GM18505 (cell line): ENCODE measurements at regions not wholly inside any gene's neighbourhood (a gene's known extent, or its start where the extent isn't known, plus 50 kb on each side); places are given as distances from the start of the nearest gene placed in this dataset.
"Not testable (repeated sequence)": the region's sequence is repeated elsewhere in the genome, so short reads cannot be mapped to it uniquely, and the experiment has no call there.

Experiments used
- ATAC-seq: cut with Tn5 transposase; IDR thresholded peaks from one replicate; pipeline ENCODE4 v1.9.1; 2021; ENCODE audit not compliant: unreplicated experiment
- POLR2A ChIP-seq: IDR thresholded peaks from 4 replicates; pipeline ENCODE4 v1.6.1; 2011; ENCODE audit warnings: borderline replicate concordance; ENCODE audit not compliant: insufficient read depth, insufficient read length; ENCODE audit errors: extremely low read depth

DNA sequence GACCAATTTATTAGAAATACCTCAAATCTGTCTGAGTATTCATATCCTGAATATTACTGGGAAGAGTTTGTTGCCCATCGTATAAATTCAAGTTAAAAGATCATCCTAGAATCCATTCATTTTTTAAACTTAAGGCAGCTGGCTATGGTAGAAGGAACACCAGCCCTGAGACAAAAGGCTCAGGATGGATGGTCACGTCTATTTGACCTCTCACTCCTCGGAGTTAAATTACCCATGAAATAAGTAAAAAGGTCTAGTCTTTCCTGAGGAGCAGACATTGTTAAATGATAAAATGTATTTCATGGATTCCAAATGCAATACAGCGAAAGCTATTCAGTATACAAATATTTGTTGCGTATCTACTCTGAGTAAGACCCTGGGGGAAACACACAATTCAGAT is 826.0 kb upstream of the LRATD1 start:
- TF ChIP-seq POLR2A, result no peak
- ATAC-seq, result no peak

DNA sequence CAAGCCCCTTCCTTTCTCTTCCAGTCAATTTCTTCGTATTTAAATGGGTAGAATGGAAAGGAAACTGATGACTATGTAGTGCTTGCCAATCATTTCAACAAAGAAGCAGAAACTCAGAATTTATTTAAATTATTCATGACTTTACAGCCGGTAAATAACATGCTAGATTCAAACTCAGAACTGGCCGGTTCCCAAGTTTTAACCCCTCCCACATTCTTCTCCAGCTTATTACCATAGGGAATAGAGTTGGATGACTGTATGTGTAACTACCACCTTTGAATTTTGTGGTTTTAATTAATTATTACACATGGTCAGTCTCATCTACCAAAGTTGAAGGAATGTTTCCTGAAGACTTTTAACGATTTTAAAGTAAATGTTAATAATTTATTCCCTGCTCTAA is 819.3 kb upstream of the LRATD1 start:
- ATAC-seq, result no peak
- no peak for TF ChIP-seq POLR2A

DNA sequence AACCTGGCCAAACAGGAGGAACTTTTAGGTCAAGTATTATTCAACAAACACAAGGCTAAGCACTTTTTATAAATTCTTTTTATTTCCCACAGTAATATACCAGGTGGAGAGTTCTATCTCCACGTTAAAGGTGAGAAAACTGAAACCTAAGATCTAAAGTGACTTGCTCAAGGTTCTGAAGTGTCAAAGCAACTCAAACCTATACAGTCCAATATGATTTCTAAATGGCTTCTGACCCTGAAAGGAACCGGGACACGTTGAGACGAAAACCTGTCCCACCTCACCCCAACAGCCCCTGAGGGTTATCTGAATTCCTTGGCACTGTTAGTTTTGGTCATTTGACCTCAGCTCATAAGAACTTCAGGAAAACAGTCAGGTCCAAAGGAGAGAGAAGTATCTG is 814.5 kb upstream of the LRATD1 start:
- ATAC-seq, result no peak
- TF ChIP-seq POLR2A, result no peak

DNA sequence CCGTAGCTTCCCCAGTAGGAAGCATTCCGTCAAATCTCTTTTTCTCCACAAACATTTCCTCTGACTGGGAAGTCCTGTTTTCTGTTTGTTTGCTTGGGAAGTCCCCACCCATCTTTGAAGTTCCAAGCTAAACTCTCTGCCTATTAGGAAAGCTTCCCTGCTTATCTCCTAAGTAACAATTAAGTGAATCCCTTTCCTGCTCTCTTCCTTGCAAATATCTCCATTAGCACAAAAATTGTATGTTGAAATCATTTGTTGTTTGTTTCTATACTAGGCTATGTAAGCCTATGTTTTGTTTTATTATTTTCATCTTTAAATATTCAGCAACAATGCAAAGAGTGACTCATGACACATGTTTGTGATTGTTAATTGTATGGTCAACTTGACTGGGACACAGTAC is 812.6 kb upstream of the LRATD1 start:
- no peak for ATAC-seq
- no peak for TF ChIP-seq POLR2A

DNA sequence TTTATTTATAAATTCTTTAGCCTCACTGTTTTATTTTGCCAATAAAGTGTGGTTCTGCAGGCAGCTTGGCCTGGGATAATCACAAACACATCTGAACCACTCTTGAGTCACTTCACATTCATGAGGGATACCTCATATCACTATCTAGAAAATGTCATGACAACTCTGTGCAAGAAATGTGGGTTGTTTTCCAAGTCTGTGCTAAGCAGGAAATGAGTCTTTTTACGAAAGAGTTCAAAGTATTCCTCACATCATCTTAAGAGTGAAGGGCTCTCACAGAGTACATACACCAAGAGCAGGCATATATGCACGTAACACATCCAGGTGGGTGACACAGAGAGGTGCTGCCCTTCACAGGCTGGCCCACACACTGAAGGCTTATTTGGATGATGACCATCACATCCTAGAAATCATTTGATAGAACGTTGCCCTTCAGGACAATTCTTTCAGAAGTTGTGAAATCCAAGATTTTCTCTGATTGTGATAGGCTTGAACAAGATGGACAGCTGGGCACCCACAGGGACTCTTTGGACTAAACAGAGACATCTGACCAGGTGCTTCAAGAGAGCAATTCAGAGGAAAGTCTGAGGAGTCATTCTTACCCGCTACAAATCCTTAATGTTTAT is 811.1 kb upstream of the LRATD1 start:
- no peak for ATAC-seq
- no peak for TF ChIP-seq POLR2A

DNA sequence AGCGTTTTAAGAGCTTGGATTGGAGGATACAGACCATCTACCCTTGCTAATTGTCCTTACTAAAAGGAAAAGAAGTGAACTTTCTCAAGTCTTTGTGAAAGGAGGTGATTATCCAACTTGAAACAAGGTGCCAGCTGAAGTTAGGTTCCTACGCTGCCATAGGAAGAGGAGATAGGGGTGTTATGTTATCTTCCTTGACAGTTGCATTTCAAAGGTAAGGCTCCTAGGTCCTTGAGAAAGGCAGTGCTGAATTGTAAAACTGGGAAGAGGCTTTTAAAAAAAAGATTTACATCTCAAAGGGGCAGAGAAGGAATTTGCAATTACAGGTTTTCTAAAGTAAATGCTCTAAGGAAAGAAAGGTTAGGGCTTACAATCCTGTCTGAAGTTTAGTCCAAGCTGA is 810.2 kb upstream of the LRATD1 start:
- ATAC-seq, result no peak
- TF ChIP-seq POLR2A, result no peak

DNA sequence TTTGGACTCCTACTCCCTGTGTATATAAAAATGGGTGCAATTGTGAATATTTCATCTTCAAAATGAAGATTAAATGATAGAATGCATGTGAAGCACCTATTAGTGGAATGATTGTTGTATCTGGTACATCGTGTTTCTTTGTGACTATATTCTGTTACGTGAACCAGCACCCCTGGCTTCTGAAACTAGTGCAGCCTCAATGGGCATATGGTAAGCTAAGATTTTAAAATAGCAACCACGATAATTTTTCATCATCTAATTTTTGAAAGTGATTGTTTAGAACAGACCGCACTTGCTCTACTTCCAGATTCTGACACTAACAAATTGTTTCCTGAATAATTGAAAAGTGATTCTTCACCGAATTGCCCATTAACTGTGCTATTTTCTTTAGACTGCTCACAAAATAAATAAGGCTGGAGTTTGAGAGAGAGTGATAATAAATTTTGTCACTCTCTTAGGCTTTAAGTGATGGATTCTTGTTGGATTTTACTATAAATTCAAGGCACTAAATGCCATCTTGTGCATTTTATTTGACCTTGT is 806.1 kb upstream of the LRATD1 start:
- no peak for TF ChIP-seq POLR2A
- ATAC-seq, result no peak

DNA sequence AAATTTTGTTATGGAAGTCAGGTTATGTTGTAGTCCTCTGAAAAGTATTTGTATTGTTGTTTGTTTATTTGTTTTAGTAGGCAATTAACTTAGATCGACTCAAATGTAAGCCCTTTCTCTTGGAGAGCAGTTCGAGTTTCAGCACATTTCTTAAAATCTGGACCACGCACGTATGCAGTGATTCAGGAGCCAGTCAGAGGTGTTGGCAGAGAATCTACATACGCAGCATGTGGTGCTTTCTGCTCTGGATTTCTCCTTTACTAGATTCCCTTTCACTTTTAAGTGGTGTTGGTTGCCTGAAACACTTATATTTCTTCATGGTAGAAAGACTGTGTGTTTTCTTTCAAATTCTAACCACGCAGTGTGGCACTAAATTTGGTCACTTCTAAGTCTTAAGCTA is 773.9 kb upstream of the LRATD1 start:
- no peak for ATAC-seq
- TF ChIP-seq POLR2A, result no peak

DNA sequence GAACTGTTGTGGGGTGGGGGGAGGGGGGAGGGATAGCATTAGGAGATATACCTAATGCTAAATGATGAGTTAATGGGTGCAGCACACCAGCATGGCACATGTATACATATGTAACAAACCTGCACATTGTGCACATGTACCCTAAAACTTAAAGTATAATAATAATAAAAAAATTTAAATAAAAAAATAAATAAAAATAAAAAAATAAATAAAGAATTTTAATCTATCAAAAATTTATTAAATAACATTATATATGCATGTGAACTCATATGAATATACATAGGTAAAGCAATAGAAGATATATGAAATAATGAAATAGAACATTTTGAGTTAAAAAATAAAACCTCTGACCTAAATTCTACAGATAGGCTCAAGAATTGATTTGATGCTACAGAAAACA is 764.2 kb upstream of the LRATD1 start:
- ATAC-seq, result not testable (repeated sequence)

DNA sequence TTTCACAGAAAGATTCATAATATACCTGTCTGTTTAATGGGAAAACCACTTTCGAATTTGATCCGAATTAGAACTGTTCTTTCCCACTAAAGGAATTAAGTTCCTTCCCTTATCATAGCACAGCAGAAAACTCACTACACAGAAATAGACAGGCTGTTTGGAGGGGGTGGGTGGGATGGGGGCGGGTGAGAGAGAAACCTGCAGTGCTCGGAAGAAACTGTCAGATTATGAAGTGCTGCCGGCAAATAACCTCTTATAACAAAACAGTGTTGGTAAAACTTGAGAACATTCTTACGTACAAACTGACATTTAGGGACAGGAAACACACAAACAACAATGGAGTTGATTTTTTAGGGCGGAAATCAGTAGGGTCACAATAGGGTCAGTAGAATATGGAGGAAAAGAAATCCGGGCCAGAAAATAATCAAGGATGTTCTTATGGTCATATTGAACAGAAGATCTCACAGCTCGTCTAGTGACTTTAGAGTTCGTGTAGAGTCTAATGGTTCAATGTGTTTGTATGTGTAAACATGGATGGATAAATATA is 756.0 kb upstream of the LRATD1 start:
- ATAC-seq, result no peak
- no peak for TF ChIP-seq POLR2A

DNA sequence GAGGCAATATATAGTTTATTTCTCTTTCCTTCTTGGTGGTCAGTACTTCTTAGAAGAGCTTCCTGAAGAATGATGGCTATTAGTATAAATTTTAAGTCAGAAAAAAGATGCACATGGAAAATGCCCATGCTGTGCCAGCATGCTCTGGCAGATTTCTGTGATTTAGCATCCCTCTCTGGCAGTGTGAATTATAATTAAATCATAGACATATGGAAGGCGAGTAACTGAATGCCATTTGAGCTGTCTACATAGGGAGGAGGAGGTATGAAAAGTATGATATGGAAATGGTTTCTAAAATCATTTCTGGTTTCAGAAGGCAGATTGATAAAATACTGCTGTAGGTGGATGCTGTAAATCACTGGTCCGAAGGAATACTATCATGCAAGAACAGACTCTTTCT is 754.9 kb upstream of the LRATD1 start:
- no peak for ATAC-seq
- TF ChIP-seq POLR2A, result no peak

DNA sequence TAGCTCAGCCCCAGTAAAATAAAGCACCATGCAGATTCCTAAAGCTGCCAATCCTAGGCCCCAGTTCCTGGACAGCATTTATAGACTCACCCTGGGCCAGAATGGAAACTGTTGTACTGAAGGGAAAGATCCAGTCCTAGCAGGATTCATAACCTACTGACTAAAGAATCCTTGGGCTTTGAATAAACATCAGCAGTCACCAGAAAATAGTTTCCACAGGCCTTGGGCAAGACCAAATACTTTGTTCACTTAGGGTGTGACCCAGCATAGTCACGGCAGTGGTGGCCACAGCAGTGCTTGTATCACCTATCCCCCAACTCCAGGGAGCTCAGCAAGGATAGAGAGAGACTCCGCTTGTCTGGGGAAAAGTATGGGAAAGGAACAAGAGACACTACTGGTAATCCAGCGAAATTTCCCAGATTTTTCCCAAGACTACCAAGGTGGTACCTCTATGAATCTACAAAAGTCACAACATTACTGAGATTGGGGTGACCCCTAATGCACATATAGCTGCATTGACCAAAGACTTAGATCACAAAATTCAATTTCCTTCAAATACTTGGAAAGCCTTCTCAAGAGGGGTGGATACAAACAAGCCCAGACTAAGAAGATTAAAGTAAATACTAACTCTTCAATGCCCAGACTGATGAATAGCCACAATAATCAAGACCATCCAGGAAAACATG is 748.1 kb upstream of the LRATD1 start:
- ATAC-seq, result no peak

DNA sequence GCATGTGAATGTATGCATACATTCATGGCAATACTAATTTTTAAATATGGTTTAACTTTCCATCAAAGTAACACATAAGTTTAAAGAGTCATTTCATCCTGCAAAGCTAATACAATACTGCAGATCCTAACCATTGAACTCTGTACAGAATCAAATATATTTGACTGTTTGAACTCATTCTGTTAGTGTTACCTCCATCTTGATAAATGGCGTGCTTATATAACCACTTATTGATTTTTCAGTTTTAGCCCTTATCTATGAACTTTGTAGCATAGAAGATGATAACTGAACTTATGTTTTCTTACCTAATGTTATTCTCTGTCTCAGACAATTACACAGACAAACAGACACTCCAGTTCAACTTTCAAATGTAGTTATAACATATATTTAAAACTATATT is 731.0 kb upstream of the LRATD1 start:
- no peak for ATAC-seq
- no peak for TF ChIP-seq POLR2A

More for the DNA sequence above, 748.1 kb upstream of the LRATD1 start:
- TF ChIP-seq POLR2A, result no peak

DNA sequence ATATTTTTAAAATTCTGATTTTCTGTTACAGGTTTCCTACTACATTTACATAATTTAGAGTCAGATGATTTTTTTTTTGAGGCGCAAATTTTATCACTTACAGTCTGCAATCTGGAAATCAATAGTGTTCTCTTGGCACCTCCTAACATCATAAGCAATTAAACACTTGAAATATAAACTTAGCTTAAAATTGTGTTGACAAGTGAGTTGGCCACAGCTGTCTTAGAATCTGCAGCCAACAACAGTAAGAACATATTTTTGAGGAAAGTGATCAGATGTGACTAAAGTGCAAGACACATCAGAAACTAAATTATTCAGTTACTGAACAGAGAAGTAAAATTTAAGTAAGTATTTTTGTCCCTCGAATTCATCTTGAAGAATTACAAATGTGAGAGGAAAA is 726.7 kb upstream of the LRATD1 start:
- ATAC-seq, result no peak
- TF ChIP-seq POLR2A, result no peak
